ENCODE measurements at regions not wholly inside any gene's neighbourhood (a gene's known extent, or its start where the extent isn't known, plus 50 kb on each side); places are given as distances from the start of the nearest gene placed in this dataset.

GRCh38 chr2:105184420-105184819 is 57.1 kb upstream of the GPR45 start:
- Histone ChIP-seq H3K36me3 (ENCODE audit: control insufficient read depth in 2 of 2, insufficient read depth in 1 of 2, low read length in 2 of 2) (no peaks in the 10 kb centered on the region), H3K4me1 (ENCODE audit: control insufficient read depth, insufficient read depth, low read length) (no peaks in the 10 kb centered on the region), H3K9me3 (ENCODE audit: control insufficient read depth, insufficient read depth, low read depth, low read length) (no peaks in the 10 kb centered on the region), H3K4me3 (ENCODE audit: low read depth, low read length) (no peak overlapping the region), H3K27ac (ENCODE audit: extremely low read depth, low read depth, low read length) (no peak overlapping the region)
- POLR2A ChIA-PET = no interaction called here
- CTCF ChIA-PET = no interaction called here
- TF ChIP-seq ZBTB20 (tag by site-specific recombination; IDR thresholded peaks at IDR 0.05) = no peak
- no peak for TF ChIP-seq ZNF501 (tag by site-specific recombination; IDR thresholded peaks at IDR 0.05)
- TF ChIP-seq ZNF658 (tag by site-specific recombination; IDR thresholded peaks at IDR 0.05) = no peak

DNA sequence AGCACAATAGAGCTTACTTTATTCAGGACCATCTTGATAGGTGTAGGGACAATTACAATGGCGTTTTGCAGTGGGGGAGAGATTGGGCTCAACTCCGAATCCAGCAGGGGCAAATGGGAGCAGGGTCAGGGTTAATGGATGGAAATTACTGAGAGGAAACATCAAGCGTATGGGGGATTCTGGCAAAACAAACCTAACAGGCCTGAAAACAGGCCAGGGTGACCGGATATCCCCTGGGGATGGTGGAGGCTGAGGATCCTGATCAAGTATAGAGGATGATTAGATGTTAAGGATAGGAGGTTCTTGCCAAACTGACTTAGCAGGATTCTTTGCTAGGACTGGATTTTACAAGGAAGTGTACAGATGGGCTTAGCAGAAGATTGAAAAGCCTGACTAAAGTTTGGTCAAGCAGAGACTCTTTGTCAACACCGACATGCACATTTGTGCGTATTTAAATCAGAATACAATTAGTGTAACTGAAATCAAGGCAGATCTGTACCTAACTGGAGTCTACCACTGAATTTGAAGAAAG is 54.5 kb upstream of the GPR45 start:
- POLR2A ChIA-PET = no interaction called here
- Histone ChIP-seq H3K27ac (ENCODE audit: extremely low read depth, low read depth, low read length) (no peak overlapping the region), H3K4me3 (ENCODE audit: low read depth, low read length) (no peak overlapping the region), H3K4me1 (ENCODE audit: control insufficient read depth, insufficient read depth, low read length) (no peaks in the 10 kb centered on the region), H3K36me3 (ENCODE audit: control insufficient read depth in 2 of 2, insufficient read depth in 1 of 2, low read length in 2 of 2) (no peaks in the 10 kb centered on the region), H3K9me3 (ENCODE audit: control insufficient read depth, insufficient read depth, low read depth, low read length) (no peaks in the 10 kb centered on the region)
- TF ChIP-seq REST (tag by site-specific recombination; IDR thresholded peaks at IDR 0.05) = no peak
- TF ChIP-seq ZNF157 (tag by site-specific recombination; IDR thresholded peaks at IDR 0.05) = no peak
- TF ChIP-seq, protein P1, sequence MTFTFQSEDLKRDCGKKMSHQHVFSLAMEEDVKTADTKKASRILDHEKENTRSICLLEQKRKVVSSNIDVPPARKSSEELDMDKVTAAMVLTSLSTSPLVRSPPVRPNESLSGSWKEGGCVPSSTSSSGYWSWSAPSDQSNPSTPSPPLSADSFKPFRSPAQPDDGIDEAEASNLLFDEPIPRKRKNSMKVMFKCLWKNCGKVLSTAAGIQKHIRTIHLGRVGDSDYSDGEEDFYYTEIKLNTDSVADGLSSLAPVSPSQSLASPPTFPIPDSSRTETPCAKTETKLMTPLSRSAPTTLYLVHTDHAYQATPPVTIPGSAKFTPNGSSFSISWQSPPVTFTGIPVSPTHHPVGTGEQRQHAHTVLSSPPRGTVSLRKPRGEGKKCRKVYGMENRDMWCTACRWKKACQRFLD (tag by site-specific recombination; IDR thresholded peaks at IDR 0.05) = no peak
- no peak for TF ChIP-seq REPIN1 (tag by site-specific recombination; IDR thresholded peaks at IDR 0.05; ENCODE audit: low read depth)
- no peak for TF ChIP-seq ZNF10 (tag by site-specific recombination; IDR thresholded peaks at IDR 0.05)
- TF ChIP-seq TCF7L2 (IDR thresholded peaks at IDR 0.05; ENCODE audit: borderline replicate concordance, low read depth, low read length) = no peak
- no peak for TF ChIP-seq ZNF221 (tag by site-specific recombination; IDR thresholded peaks at IDR 0.05; ENCODE audit: borderline replicate concordance)
- CTCF ChIA-PET = interaction anchor here (1.7 kb wide), 1 partner anchor 72 kb away, joined by 7 read pairs; no protein-coding TSS in a partner anchor

- no peak overlapping the region for H3K27ac ChIP-seq (ENCODE audit: extremely low read depth, low read depth, low read length)
- no peaks in the 10 kb centered on the region for H3K36me3 ChIP-seq (ENCODE audit: control insufficient read depth in 2 of 2, insufficient read depth in 1 of 2, low read length in 2 of 2)
- TF ChIP-seq ZNF701 (tag by site-specific recombination; IDR thresholded peaks at IDR 0.05) = no peak
- TF ChIP-seq FEZF1 (tag by site-specific recombination; IDR thresholded peaks at IDR 0.05) = no peak
- TF ChIP-seq ZNF544 (tag by site-specific recombination; IDR thresholded peaks at IDR 0.05) = no peak
- no peak for TF ChIP-seq ZNF133 (tag by site-specific recombination; IDR thresholded peaks at IDR 0.05)
- no peak for TF ChIP-seq EGR2 (tag by site-specific recombination; IDR thresholded peaks at IDR 0.05; ENCODE audit: low read depth)
- TF ChIP-seq KLF16 (tag by site-specific recombination; IDR thresholded peaks at IDR 0.05) = no peak
- no peak for TF ChIP-seq ZNF202 (tag by site-specific recombination; IDR thresholded peaks at IDR 0.05; ENCODE audit: borderline replicate concordance)
- no peak for TF ChIP-seq ZNF274 (IDR thresholded peaks at IDR 0.05; ENCODE audit: low read length)
- TF ChIP-seq ZNF274 (tag by site-specific recombination; IDR thresholded peaks at IDR 0.05; ENCODE audit: borderline replicate concordance) = no peak
- TF ChIP-seq ZNF341 (tag by site-specific recombination; IDR thresholded peaks at IDR 0.05; ENCODE audit: low read depth) = no peak
- no peak for TF ChIP-seq ZBTB17 (tag by site-specific recombination; IDR thresholded peaks at IDR 0.05)
- no peak for TF ChIP-seq ZNF24 (tag by site-specific recombination; IDR thresholded peaks at IDR 0.05)
- no peak for TF ChIP-seq ZNF112 (tag by site-specific recombination; IDR thresholded peaks at IDR 0.05)
- no peak for TF ChIP-seq ZNF404 (tag by site-specific recombination; IDR thresholded peaks at IDR 0.05)
- no peak for TF ChIP-seq HIC1 (tag by site-specific recombination; IDR thresholded peaks at IDR 0.05)
- no peaks in the 10 kb centered on the region for H3K4me1 ChIP-seq (ENCODE audit: control insufficient read depth, insufficient read depth, low read length)
- POLR2A ChIA-PET = no interaction called here
- CTCF ChIA-PET = interaction anchor here (0.9 to 2.3 kb wide), 5 partner anchors 8 to 73 kb away, joined by 4 to 8 read pairs (median 6); no protein-coding TSS in a partner anchor
- no peak overlapping the region for H3K4me3 ChIP-seq (ENCODE audit: low read depth, low read length)
- H3K9me3 ChIP-seq (ENCODE audit: control insufficient read depth, insufficient read depth, low read depth, low read length) = no peaks in the 10 kb centered on the region
These were observed 54.0 kb upstream of the GPR45 start for GRCh38 chr2:105187531-105187930.

Data from HEK293 (cell line).